OCI-LY3 (cell line): ENCODE measurements at regions not wholly inside any gene's neighbourhood (a gene's known extent, or its start where the extent isn't known, plus 50 kb on each side); places are given as distances from the start of the nearest gene placed in this dataset.

Source experiments
- EZH2phosphoT487 ChIP-seq: fragments of 200-600 bp; shearing (Covaris generic); IDR thresholded peaks from 2 replicates; pipeline ENCODE4 v1.6.1; 2018; ENCODE audit warnings: antibody characterized with exemption, mixed run types, low read depth
- TF ChIP-seq, protein P1 (sequence below): fragments of 200-600, 300-600 bp; sonication (generic); IDR thresholded peaks from 2 replicates; pipeline ENCODE4 v1.5.1; 2014; ENCODE audit warnings: antibody characterized with exemption, low read length, low read depth

DNA sequence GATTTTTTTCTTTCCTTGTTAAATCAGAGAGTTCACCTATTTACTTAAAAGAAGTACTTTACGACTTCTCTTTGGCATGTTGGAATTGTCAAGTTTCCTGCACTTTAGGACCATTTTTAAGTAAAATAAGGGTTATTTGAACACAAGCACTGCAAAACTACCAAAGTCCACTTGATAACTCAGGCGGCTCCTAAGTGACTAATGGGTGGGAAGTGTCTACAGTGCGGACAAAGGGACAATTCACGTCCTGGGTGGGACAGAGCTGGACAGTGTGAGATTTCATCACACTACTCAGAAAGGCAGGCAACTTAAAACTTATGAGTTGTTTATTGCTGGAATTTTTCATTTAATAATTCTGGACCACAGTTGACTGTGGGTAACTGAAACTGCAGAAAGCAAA, 590.2 kb upstream of the UBE2E2 start:
- TF ChIP-seq, protein P1, sequence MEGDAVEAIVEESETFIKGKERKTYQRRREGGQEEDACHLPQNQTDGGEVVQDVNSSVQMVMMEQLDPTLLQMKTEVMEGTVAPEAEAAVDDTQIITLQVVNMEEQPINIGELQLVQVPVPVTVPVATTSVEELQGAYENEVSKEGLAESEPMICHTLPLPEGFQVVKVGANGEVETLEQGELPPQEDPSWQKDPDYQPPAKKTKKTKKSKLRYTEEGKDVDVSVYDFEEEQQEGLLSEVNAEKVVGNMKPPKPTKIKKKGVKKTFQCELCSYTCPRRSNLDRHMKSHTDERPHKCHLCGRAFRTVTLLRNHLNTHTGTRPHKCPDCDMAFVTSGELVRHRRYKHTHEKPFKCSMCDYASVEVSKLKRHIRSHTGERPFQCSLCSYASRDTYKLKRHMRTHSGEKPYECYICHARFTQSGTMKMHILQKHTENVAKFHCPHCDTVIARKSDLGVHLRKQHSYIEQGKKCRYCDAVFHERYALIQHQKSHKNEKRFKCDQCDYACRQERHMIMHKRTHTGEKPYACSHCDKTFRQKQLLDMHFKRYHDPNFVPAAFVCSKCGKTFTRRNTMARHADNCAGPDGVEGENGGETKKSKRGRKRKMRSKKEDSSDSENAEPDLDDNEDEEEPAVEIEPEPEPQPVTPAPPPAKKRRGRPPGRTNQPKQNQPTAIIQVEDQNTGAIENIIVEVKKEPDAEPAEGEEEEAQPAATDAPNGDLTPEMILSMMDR, result no peak
- no peak for TF ChIP-seq EZH2phosphoT487
